ENCODE measurements at regions not wholly inside any gene's neighbourhood (a gene's known extent, or its start where the extent isn't known, plus 50 kb on each side); places are given as distances from the start of the nearest gene placed in this dataset.

- DNase-seq: no peak
- Histone ChIP-seq H3K9me3 (no peaks in the 10 kb centered on the region), H3K36me3 (no peaks in the 10 kb centered on the region), H3K4me1 (peaks cover 0 to 4% (median 0%) of the 10 kb centered on the region in 3 donors), H3K27me3 (no peaks in the 10 kb centered on the region), H3K27ac (no peak overlapping the region), H3K4me3 (no peak overlapping the region)
- TF ChIP-seq CTCF (IDR thresholded peaks at IDR 0.05): no peak
- no peak for FAIRE-seq
- ATAC-seq: no peak
- 57 to 63% methylated on average over 4 of the region's 4 CpGs for WGBS, 2 donors
- intact Hi-C loops (cut with DNase I): no loop called here
Measured at GRCh38 chr12:83349907-83350611, 663.4 kb downstream of the TMTC2 start.

- no peaks in the 10 kb centered on the region for H3K27me3 ChIP-seq
- TF ChIP-seq CTCF (IDR thresholded peaks at IDR 0.05): no peak
- H3K4me1 ChIP-seq: peaks cover 0 to 4% (median 0%) of the 10 kb centered on the region in 3 donors
- ATAC-seq (no peak), FAIRE-seq (no peak), DNase-seq (no peak)
- H3K4me3 ChIP-seq: no peak overlapping the region
- H3K36me3 ChIP-seq: no peaks in the 10 kb centered on the region
- no peaks in the 10 kb centered on the region for H3K9me3 ChIP-seq
- intact Hi-C loops (cut with DNase I): no loop called here
- no peak overlapping the region for H3K27ac ChIP-seq
Measured at GRCh38 chr12:83346333-83346732, 659.6 kb downstream of the TMTC2 start.

GRCh38 chr12:83343767-83344166, 657.1 kb downstream of the TMTC2 start:
- TF ChIP-seq CTCF (IDR thresholded peaks at IDR 0.05): no peak
- no peaks in the 10 kb centered on the region for H3K9me3 ChIP-seq
- no peak overlapping the region for H3K27ac ChIP-seq
- peaks cover 0 to 4% (median 0%) of the 10 kb centered on the region in 3 donors for H3K4me1 ChIP-seq
- H3K27me3 ChIP-seq: no peaks in the 10 kb centered on the region
- no peak overlapping the region for H3K4me3 ChIP-seq
- ATAC-seq (no peak), FAIRE-seq (no peak), DNase-seq (no peak)
- intact Hi-C loops (cut with DNase I): no loop called here
- H3K36me3 ChIP-seq: no peaks in the 10 kb centered on the region

- 77 to 85% methylated on average over 2 of the region's 2 CpGs for WGBS, 2 donors
Measured at GRCh38 chr12:83335748-83336147, 649.0 kb downstream of the TMTC2 start.

More at GRCh38 chr12:83335748-83336147, 649.0 kb downstream of the TMTC2 start:
- DNase-seq: no peak
- intact Hi-C loops (cut with DNase I): no loop called here
- no peak for TF ChIP-seq CTCF (IDR thresholded peaks at IDR 0.05)
- no peaks in the 10 kb centered on the region for H3K36me3 ChIP-seq
- no peaks in the 10 kb centered on the region for H3K9me3 ChIP-seq
- no peak for FAIRE-seq
- ATAC-seq: no peak
- H3K4me1 ChIP-seq: no peaks in the 10 kb centered on the region
- no peak overlapping the region for H3K27ac ChIP-seq
- no peaks in the 10 kb centered on the region for H3K27me3 ChIP-seq
- H3K4me3 ChIP-seq: no peak overlapping the region

Data from pancreas (tissue), 10 donors.